GM19239 (cell line): ENCODE measurements at regions not wholly inside any gene's neighbourhood (a gene's known extent, or its start where the extent isn't known, plus 50 kb on each side); places are given as distances from the start of the nearest gene placed in this dataset.
"Not testable (repeated sequence)": the region's sequence is repeated elsewhere in the genome, so short reads cannot be mapped to it uniquely, and the experiment has no call there.

Experiments
- DNase-seq: peaks from one replicate; pipeline ENCODE4 v3.0.0; 2011; ENCODE audit warnings: low spot score; ENCODE audit not compliant: insufficient read length
- FAIRE-seq: peaks from 2 replicates; lab custom pipeline; 2011; peaks lifted over from hg19 to GRCh38; lab: Jason Lieb, UNC

DNA sequence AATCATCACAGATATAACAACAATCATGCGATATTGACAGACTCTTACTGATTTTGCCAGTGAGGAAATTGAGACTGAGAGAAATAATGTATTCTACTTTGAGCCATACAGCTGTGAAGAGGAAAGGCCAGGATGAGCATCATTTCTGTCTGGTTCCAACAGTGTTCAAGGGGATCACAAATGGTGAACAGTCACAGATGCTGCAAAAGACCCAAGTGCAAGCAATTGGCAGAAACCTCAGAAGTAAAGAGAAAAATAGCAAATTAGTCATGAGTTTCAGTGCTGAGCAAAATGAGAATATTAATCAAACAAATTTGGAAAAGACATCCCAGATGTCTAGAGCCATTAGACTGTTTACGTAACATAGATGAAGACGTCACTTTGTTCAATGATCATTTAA is 114.1 kb downstream of the RAB38 start:
- no peak for FAIRE-seq
- no peak for DNase-seq

DNA sequence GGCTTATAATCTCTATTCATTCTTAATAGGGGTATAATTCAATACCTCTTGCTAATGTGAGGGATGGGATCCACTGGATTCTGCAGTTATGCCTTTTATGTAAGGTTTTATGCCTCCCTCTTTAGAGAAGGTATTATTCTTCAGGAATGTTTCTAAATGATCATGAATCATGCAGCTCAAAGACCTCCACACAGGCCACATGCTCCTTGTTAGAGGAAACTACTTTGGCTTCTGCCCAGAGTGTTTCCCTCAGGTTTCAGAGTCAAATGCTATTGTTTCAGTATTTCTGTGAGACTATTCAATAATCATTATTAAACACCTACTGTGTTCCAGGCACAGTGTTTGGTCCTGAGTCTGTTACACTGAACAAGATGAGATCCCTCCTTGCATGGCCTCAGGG is 115.9 kb downstream of the RAB38 start:
- FAIRE-seq: no peak

DNA sequence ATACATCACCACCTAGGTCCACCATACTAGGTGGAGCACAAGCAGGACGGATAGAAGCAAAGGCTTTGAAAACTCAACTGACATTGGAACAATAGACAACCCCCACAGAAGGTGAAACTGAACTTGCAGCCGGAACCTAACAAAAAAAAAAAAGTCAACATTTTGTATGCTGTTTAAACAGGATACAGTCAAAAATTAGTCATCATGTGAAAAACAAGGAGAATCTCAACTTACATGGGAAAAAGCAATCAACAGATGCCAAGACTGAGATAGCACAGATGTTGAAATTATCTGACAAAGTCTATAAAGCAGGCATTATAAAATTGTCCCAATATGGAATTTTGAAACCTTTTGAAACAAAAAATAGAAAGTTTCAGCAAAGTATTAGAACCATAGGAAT is 123.8 kb downstream of the RAB38 start:
- no peak for FAIRE-seq

More for the DNA sequence above, 115.9 kb downstream of the RAB38 start:
- DNase-seq: no peak

DNA sequence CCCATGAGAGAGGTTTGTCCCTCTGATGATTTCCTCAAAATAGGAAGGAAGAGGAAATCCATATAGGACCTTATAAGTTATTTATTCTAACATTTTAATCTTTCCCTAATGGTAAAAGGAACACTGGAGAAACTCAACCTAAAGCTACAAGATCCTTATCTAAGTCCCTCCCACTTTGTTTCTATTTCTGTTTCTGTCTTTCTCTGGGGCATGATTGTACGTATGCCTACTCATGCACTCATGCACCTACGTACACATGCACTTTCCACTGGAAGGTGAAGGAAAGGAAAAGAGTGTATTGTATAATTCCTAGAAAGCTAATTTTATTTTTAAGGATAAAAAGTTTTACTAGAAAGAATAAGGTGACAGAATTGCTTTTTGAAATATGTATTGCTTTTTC is 125.0 kb downstream of the RAB38 start:
- DNase-seq (no peak), FAIRE-seq (no peak)

More for the DNA sequence above, 123.8 kb downstream of the RAB38 start:
- DNase-seq: no peak

DNA sequence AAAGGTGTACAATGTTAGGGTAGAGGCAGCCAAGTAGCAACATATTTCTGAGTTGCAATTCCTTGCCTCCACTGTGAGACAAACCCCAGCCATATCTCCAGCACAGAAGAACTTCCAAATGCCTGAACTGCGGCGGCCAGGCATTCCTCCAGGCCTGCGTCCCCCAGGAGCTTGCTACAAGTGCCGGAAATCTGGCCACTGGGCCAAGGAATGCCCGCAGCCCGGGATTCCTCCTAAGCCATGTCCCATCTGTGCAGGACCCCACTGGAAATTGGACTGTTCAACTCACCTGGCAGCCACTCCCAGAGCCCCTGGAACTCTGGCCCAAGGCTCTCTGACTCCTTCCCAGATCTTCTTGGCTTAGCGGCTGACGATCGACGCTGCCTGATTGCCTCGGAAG is 130.0 kb downstream of the RAB38 start:
- not testable (repeated sequence) for DNase-seq, FAIRE-seq

DNA sequence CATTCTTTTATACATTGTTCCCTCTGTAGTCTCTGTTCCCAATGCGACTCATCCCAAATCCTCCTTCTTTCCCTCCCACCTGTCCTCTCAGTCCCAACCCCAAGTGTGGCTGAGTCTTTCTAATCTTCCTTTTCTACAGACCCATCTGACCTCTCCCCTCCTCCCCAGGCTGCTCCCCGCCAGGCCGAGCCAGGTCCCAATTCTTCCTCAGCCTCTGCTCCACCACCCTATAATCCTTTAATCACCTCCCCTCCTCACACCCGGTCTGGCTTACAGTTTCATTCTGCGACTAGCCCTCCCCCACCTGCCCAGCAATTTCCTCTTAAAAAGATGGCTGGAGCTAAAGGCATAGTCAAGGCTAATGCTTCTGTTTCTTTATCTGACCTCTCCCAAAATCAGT is 130.6 kb downstream of the RAB38 start:
- not testable (repeated sequence) for FAIRE-seq, DNase-seq

DNA sequence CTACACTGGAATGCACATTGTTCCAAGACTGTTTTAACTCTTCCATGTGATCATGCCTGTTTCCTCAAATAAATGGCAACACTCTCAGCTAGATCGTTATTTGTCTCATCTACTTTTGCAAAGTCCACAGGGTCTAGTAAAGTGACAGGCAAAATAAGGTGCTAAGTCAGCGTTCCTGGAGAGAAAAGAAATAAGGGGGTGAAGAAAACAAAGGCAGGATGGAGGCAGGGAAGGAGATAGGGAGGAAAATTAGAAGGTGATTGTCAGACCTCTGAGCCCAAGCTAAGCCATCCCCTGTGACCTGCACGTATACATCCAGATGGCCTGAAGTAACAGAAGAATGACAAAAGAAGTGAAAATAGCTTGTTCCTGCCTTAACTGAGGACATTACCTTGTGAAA is 132.1 kb downstream of the RAB38 start:
- no peak for DNase-seq
- FAIRE-seq: no peak

DNA sequence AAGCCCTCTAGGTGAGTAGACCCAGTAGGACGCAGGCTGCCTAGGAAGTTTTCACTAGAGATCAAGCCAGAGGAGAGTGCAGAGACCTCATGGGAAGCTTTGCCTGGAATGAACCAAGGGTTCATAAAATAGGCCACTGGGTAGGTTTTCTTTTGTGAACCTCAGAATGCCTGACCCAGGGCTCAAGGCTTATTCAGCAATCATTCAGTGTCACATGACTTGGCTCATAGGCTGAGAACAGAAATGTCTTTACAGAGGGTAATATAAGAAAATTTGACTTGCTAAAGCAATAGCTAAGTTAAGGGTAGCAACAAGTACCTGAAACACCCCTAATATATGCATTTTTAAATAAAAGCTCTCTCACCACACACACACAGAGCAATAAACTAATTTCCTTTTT is 132.6 kb downstream of the RAB38 start:
- DNase-seq (no peak), FAIRE-seq (no peak)

DNA sequence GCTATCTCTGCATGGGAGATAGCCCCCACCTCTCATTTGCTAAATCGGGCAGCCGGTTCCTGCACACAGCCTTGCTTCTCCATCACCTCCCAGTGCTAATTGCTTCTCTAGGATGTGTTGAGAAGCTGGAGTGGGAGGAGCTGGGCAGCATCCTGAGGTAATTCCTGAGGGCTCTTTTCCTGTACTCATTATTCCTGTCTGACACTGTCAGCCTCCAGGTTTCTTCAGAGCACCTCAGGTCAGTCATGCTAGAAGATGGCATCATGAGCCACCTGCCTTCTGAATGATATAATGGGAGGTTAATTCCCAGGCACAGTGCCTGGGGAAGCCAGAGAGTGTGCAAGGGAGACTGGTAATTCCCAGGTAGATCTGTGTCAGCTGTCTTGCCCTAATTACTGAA is 133.0 kb downstream of the RAB38 start:
- no peak for DNase-seq
- FAIRE-seq: no peak

DNA sequence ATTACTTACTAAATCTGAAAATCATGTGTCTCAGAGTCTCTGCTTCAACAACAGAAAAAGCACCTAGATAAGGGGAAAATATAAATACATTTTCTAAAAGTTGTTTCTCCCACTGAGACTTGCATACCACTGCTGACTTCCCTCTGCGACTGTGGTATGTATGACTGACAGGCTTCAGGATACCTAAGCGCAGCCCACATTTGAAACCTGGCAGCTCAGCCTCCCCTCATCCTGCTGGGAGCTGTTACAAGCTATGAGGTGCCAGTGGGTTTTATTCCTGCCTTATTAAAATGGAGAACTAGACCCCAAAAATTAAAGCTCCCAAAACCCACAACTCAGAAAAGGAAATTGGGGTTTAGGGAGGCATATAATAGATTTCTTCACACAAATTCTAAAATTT is 133.6 kb downstream of the RAB38 start:
- no peak for DNase-seq
- FAIRE-seq: no peak

DNA sequence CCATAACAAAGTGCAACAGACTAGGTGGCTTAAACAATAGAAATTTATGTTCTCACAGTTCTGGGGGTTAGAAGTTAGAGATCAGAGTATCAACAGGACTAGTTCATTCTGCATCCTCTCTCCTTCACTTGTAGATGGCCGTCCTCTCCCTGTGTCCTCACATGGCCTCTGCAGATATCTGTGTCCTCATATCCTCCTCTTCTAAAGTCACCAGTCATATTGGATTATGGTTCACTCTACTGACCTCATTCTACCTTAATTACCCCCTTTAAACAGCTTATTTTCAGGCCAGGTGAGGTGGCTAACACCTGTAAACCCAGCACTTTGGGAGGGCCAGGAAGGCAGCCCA is 135.1 kb downstream of the RAB38 start:
- FAIRE-seq (no peak), DNase-seq (no peak)

DNA sequence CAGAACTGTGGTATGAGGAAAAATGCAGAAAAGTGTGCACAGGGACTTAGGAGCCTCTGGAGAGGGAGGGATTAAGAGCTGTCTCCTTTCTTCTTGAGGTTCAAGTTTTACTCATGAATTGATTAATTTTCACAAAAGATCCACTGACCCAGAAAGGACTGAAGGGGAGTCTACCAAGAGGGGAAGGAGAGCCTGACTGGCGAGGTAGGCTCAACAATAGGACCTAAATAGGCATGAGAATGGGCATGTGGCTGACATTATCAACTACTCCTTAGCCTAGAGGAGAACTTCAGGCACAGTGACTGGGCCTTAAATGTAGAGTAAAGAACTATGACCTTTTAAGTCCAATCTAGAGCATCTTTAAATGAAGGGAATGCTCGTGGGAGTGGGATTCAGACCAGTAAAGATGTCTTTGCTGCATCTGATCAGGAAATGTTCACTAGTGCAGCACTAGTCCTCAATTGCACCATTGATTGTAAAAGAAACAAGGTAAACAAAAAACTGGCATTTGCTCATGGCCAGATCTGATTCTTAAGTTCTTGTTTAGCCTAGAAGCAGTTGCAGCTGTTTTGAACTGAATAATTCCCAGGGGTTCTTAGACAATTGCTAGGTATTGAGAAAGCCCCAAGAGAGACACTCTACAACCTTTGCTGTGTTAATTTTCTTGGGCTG is 135.6 kb downstream of the RAB38 start:
- FAIRE-seq (no peak), DNase-seq (no peak)

DNA sequence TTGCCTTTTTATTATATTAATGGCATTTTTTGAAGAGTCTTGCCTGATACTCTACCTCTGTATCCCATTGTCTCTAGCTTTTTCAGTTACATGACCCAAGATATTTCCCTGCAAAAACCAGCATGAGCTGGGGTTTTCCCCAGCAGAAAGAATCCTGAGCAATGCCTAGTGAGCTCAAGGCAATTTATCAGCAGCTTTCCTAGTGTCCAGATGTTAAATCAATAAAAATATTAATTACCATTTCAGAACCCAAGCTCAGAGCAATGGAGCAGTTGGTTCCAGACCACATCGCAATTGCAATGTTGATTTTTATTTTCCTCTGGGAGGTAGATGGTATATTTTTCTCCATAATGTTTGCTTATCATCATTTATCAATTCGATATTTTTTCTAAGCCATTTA is 137.2 kb downstream of the RAB38 start:
- FAIRE-seq (no peak), DNase-seq (no peak)

DNA sequence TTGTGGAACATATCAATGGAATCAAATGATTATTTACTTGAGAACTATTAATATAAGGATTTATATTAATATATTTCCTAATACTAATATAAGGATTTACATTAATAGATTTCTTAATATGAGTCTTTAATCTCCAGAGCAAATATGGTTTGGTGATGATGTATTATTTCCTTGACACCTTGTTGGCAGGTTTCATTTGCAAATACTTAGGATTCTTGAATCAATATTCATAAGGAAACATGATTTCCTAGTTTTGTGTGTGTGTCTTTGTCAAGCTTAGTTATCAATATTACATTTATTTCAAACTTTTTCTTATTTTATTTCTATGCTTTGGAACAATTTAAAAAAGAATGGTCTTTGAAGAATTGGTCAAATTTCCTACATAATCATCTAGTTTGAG is 138.5 kb downstream of the RAB38 start:
- FAIRE-seq (no peak), DNase-seq (no peak)

DNA sequence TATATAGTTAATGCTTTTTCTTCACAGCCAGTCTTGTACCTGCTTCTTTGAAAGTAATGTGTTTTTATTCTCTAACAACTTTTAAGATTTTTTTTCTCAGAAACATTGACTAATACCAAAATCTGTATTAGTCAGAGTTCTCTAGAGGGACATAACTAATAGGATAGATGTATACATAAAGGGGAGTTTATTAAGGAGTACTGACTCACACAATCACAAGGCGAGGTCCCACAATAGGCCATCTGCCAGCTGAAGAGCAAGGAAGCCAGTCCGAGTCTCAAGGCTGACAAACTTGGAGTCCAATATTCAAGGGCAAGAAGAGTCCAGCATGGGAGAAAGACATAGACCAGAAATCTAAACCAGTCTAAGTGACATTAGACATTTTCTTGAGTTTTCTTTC is 140.0 kb downstream of the RAB38 start:
- DNase-seq (no peak), FAIRE-seq (no peak)

DNA sequence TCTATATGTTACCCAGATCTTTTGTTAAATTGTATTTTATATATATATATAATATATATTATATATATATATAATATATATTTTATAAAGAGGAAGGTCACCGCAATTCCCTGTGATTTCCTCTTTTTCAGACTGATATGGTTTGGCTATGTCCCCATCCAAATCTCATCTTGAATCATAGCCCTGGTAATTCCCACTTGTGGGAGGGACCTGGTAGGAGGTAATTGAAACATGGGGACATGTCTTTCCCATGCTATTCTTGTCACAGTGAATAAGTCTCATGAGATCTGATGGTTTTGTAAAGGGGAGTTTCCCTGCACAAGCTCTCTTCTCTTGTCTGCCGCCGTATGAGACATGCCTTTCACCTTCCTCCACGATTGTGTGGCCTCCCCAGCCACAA is 157.6 kb downstream of the RAB38 start:
- no peak for DNase-seq
- no peak for FAIRE-seq

DNA sequence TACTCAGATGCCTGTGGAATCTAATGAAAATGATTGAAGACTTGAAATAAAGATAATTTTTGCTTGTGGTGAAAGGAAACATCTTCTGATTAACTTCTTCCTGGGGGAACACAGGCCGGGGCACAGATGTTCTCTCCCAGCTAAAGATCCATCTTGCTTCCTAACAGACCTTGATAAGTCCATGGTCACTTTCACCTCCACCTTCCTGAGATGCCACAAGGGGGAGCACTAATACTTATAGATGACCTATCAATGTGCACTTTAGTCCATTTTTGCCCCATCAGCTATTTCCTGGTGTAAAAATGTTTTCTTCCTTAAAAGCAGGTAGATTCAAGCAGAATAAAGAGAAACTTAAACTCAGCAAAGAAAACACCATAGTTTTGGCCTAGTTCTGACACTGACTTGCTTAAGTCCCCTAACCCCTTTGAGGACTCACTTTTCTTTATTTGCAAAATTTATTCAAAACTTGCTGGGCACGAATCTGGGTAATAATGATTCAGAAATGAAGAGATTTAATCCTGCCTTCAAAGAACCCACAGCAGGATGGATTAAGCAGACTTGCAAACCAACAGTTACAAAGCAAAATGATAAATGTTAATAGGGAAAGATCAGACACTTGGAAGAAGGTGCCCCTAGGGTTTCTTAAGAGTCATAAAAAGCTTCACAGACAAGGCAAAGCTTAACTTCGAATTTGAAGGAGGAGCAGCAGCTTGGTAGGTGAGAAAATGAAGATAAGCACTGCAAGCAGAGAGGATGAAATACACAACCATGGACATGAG is 158.7 kb downstream of the RAB38 start:
- peak; percentile 83 for FAIRE-seq
- no peak for DNase-seq

DNA sequence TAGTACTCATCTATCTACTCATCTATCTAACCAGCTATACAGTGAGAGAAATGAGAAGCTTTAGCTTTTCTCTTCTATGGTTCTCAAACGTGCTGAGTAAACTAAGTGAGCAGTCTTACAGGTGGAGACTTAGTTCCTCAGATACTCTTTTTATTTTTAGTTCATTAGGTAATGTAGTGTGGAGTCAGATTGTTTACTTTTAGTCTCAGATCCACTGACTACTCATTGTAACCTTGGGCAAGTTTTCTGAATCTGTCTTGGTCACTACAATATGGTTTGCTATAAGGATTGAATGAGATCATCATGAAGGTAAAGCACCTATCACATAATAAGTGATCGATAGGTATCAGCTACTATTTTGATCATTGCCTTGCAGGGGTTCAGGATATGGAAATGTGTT is 160.1 kb downstream of the RAB38 start:
- DNase-seq: no peak
- FAIRE-seq: no peak

DNA sequence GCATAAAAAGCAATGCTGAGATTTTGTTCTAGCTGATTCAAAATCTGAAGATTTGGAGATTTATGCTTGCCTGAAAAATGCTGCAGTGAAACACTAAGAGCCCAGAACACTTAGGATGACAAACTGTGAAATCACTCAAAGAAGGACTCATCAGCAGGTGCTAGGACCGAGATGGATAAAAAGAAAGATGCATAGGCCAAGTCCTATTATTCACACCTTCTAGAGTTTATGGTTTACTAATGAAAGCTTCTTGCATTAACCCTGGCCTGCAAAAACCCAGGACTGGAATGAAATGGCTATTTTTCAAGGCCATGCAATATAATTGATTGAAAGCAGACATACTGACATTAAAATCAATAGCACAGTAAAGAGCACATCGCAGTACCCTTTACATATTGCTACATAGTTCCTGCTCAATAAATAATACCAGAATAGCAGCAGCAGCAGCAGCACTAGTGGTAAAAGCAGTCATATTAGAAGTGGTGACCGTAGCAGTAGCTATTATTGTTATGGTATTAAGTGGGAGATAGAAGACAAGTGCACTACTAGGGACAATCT is 161.7 kb downstream of the RAB38 start:
- FAIRE-seq: no peak
- DNase-seq: no peak

DNA sequence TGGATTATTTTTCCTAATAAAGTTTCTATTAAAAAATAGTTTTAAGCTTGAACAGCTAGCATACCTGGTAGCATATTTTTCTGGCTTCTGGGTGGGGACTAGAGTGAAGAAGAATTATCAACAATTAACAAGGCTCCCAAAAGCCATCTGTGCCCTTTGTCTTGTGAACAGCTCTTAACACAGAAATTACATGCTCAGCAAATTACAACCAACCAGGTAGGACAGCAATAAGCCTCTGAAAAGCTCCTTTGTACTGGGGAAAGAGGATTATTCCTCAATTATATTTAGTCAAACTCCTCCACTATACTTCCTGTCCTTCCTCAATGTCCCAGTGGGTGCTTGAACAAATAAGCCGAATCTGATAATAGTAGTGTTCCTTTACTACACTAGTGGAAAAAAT is 162.8 kb downstream of the RAB38 start:
- no peak for FAIRE-seq
- DNase-seq: no peak

DNA sequence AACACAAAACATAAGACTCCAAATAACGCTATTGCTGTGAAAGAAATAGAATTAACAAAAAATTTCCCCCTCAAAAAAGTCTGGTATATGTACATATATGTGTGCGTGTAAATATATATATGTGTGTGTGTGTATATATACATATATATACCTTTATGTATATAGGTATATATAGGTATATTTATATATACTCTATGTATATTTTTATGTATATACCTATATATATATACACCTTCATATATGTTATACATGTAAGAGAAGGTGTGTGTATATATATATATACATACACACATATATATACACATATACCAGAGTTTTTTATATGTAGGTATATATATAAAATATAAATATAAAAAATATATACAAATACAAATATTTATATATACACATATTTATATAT is 199.2 kb downstream of the RAB38 start:
- DNase-seq (no peak), FAIRE-seq (no peak)

DNA sequence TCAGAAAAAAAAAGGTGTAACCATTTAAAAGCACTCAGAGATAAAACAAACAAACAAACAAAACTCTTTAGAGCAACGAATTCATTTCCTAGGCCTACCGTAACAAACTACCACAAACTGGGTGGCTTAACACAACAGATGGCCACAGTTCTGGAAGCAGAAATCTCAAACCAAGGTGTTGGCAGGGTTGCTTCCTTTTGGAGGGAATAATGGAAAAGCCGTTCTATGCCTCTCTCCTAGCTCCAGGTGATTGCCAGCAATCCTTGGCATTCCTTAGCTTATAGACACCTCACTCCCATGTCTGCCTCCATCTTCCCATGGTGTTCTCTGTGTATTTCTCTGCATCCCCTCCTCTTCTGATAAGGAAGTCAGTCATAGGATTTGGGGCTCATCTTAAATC is 200.4 kb downstream of the RAB38 start:
- FAIRE-seq (no peak), DNase-seq (no peak)
